Neural cell (in vitro differentiated cells): ENCODE measurements at regions not wholly inside any gene's neighbourhood (a gene's known extent, or its start where the extent isn't known, plus 50 kb on each side); places are given as distances from the start of the nearest gene placed in this dataset.
A peak's percentile ranks its signal among the peaks of the same experiment; 100 is the strongest.

Experiments used
- H2AFZ ChIP-seq: fragments of 200-600, 300-800 bp; sonication (generic), shearing (Covaris generic); 2 replicates; pipeline ENCODE4 v1.6.0; 2014; ENCODE audit warnings: low read depth, mild to moderate bottlenecking, antibody characterized with exemption, low read length, moderate library complexity
- H3F3A ChIP-seq: fragments of 200-600 bp; shearing (Covaris generic); 2 replicates; pipeline ENCODE4 v1.6.1; 2016; ENCODE audit warnings: mild to moderate bottlenecking, moderate library complexity, mixed read lengths, antibody characterized with exemption, low read length; ENCODE audit not compliant: insufficient read depth, poor library complexity, severe bottlenecking
- H3K27ac ChIP-seq: fragments of 200-600, 300-800 bp; sonication (generic), shearing (Covaris generic); 2 replicates; pipeline ENCODE4 v1.5.1; 2014; ENCODE audit warnings: mild to moderate bottlenecking, low read length, moderate library complexity
- H3K27me3 ChIP-seq: fragments of 300-800, 200-600 bp; sonication (generic), shearing (Covaris generic); 2 replicates; pipeline ENCODE4 v1.6.0; 2014; ENCODE audit warnings: mild to moderate bottlenecking, low read depth, low read length, moderate library complexity; ENCODE audit not compliant: insufficient read depth
- H3K36me3 ChIP-seq: fragments of 300-800, 200-600 bp; sonication (generic), shearing (Covaris generic); 2 replicates; pipeline ENCODE4 v1.5.1; 2014; ENCODE audit warnings: mild to moderate bottlenecking, antibody characterized with exemption, low read length, moderate library complexity; ENCODE audit not compliant: insufficient read depth
- H3K4me2 ChIP-seq: fragments of 300-800, 200-600 bp; sonication (generic), shearing (Covaris generic); 2 replicates; pipeline ENCODE4 v1.6.0; 2014; ENCODE audit warnings: mild to moderate bottlenecking, low read length
- H3K4me3 ChIP-seq: fragments of 300-800, 200-600 bp; sonication (generic), shearing (Covaris generic); 2 replicates; pipeline ENCODE4 v1.5.1; 2014; ENCODE audit warnings: mild to moderate bottlenecking, low read length, moderate library complexity
- H3K79me2 ChIP-seq: fragments of 200-600 bp; shearing (Covaris generic); replicated peaks from 2 replicates; pipeline ENCODE4 v1.6.0; 2014; ENCODE audit warnings: mild to moderate bottlenecking, low read length, moderate library complexity; ENCODE audit not compliant: insufficient read depth
- H3K9ac ChIP-seq: fragments of 300-800, 200-600 bp; sonication (generic), shearing (Covaris generic); 2 replicates; pipeline ENCODE4 v1.6.1; 2016; ENCODE audit warnings: mild to moderate bottlenecking, low read length, mixed read lengths
- H3K9me2 ChIP-seq: fragments of 200-600 bp; shearing (Covaris generic); 2 replicates; pipeline ENCODE4 v1.6.1; 2016; ENCODE audit warnings: mild to moderate bottlenecking, low read length, mixed read lengths; ENCODE audit not compliant: insufficient read depth
- H3K9me3 ChIP-seq: fragments of 200-600, 300-800 bp; sonication (generic), shearing (Covaris generic); 2 replicates; pipeline ENCODE4 v1.6.1; 2016; ENCODE audit warnings: mild to moderate bottlenecking, mixed run types, low read length, moderate library complexity, mixed read lengths
- H4K20me1 ChIP-seq: fragments of 200-600 bp; shearing (Covaris generic); 2 replicates; pipeline ENCODE4 v1.6.1; 2016; ENCODE audit warnings: mild to moderate bottlenecking, mixed run types; ENCODE audit not compliant: insufficient read depth
- CTCF ChIP-seq: fragments of 450-650 bp; IDR thresholded peaks from 2 replicates; pipeline ENCODE4 v1.5.1; 2014; ENCODE audit warnings: antibody characterized with exemption, mild to moderate bottlenecking, moderate library complexity; ENCODE audit not compliant: poor library complexity, severe bottlenecking
- EP300 ChIP-seq: fragments of 450-650 bp; conservative IDR thresholded peaks from 2 replicates; pipeline ENCODE4 v1.6.1; 2014; ENCODE audit warnings: antibody characterized with exemption, mild to moderate bottlenecking, moderate library complexity; ENCODE audit not compliant: poor library complexity, severe bottlenecking
- EZH2 ChIP-seq: fragments of 200-600, 300-800 bp; shearing (Covaris generic), sonication (generic); IDR thresholded peaks from 2 replicates; pipeline ENCODE4 v1.6.1; 2014; ENCODE audit warnings: antibody characterized with exemption, low read length, borderline replicate concordance, mild to moderate bottlenecking; ENCODE audit not compliant: insufficient read depth, poor library complexity, severe bottlenecking
- MXI1 ChIP-seq: fragments of 450-650 bp; conservative IDR thresholded peaks from 2 replicates; pipeline ENCODE4 v1.6.1; 2014; ENCODE audit warnings: antibody characterized with exemption, mild to moderate bottlenecking; ENCODE audit not compliant: poor library complexity, severe bottlenecking
- POLR2AphosphoS5 ChIP-seq: IDR thresholded peaks from 2 replicates; pipeline ENCODE4 v1.6.1; 2012
- RAD21 ChIP-seq: fragments of 450-650 bp; conservative IDR thresholded peaks from 2 replicates; pipeline ENCODE4 v1.6.1; 2014; ENCODE audit warnings: antibody characterized with exemption, mild to moderate bottlenecking, moderate library complexity
- REST ChIP-seq: IDR thresholded peaks from 2 replicates; pipeline ENCODE4 v1.6.1; 2012; ENCODE audit warnings: borderline replicate concordance
- SMC3 ChIP-seq: fragments of 450-650 bp; conservative IDR thresholded peaks from 2 replicates; pipeline ENCODE4 v1.6.1; 2014; ENCODE audit warnings: antibody characterized with exemption, mild to moderate bottlenecking, moderate library complexity; ENCODE audit not compliant: poor library complexity
- TAF1 ChIP-seq: IDR thresholded peaks from 2 replicates; pipeline ENCODE4 v1.6.1; 2012; ENCODE audit warnings: low read depth

- no peaks in the 10 kb centered on the region for H3K79me2 ChIP-seq
Measured at GRCh38 chr6:114878091-114878490, 535.3 kb upstream of the HS3ST5 start.

GRCh38 chr6:114874410-114874809 is 531.6 kb upstream of the HS3ST5 start:
- Histone ChIP-seq H3K4me3 (no peak overlapping the region), H3K9me3 (no peaks in the 10 kb centered on the region), H3K27me3 (no peaks in the 10 kb centered on the region), H3F3A (no peaks in the 10 kb centered on the region), H3K36me3 (no peaks in the 10 kb centered on the region), H3K9me2 (no peaks in the 10 kb centered on the region), H2AFZ (no peak overlapping the region), H4K20me1 (no peaks in the 10 kb centered on the region), H3K79me2 (no peaks in the 10 kb centered on the region), H3K4me2 (no peak overlapping the region), H3K27ac (no peak overlapping the region), H3K9ac (no peak overlapping the region)
- peak; percentile 80 for TF ChIP-seq EP300
- no peak for TF ChIP-seq EZH2
- no peak for TF ChIP-seq RAD21
- no peak for TF ChIP-seq SMC3
- peak; percentile 54 for TF ChIP-seq POLR2AphosphoS5
- no peak for TF ChIP-seq CTCF
- TF ChIP-seq TAF1 = no peak
- TF ChIP-seq MXI1 = peak; percentile 40

More at GRCh38 chr6:114878091-114878490, 535.3 kb upstream of the HS3ST5 start:
- H3K9ac ChIP-seq = no peak overlapping the region
- H4K20me1 ChIP-seq = no peaks in the 10 kb centered on the region
- no peak overlapping the region for H3K4me3 ChIP-seq
- no peak overlapping the region for H3K4me2 ChIP-seq
- H3F3A ChIP-seq = no peaks in the 10 kb centered on the region
- TF ChIP-seq RAD21 = no peak
- TF ChIP-seq POLR2AphosphoS5 = no peak
- no peak for TF ChIP-seq REST
- no peak for TF ChIP-seq MXI1
- no peak for TF ChIP-seq EP300
- TF ChIP-seq TAF1 = no peak
- no peak for TF ChIP-seq CTCF
- TF ChIP-seq SMC3 = no peak
- TF ChIP-seq EZH2 = no peak
- no peaks in the 10 kb centered on the region for H3K9me2 ChIP-seq
- no peaks in the 10 kb centered on the region for H3K36me3 ChIP-seq
- no peaks in the 10 kb centered on the region for H3K9me3 ChIP-seq
- H2AFZ ChIP-seq = no peak overlapping the region
- H3K27ac ChIP-seq = no peak overlapping the region
- H3K27me3 ChIP-seq = no peaks in the 10 kb centered on the region
